Heart left ventricle (tissue), 16 donors: ENCODE measurements at regions not wholly inside any gene's neighbourhood (a gene's known extent, or its start where the extent isn't known, plus 50 kb on each side); places are given as distances from the start of the nearest gene placed in this dataset.
"Not testable (repeated sequence)": the region's sequence is repeated elsewhere in the genome, so short reads cannot be mapped to it uniquely, and the experiment has no call there.

Source experiments
- ATAC-seq, 4 donors: fragments of 200-7000 bp; cut with Tn5 transposase; one replicate each; pipeline ENCODE4 v1.9.1; 2020 to 2022; ENCODE audit warnings: moderate library complexity in 4 of 4, mild to moderate bottlenecking in 3 of 4, moderate number of reproducible peaks in 1 of 4
- DNase-seq, 5 donors: peaks; one replicate each; pipeline ENCODE4 v3.0.0-alpha.2; 2020
- H3K27ac ChIP-seq, 12 donors: fragments of 200-600 bp; sonication (generic) in 4 of 12; one replicate each; pipeline versions ENCODE4 v1.5.0 to v1.8.0; 2016 to 2022; ENCODE audit warnings: mild to moderate bottlenecking in 2 of 12
- H3K27me3 ChIP-seq, 9 donors: fragments of 200-600 bp; sonication (generic) in 2 of 9; one replicate each; pipeline versions ENCODE4 v1.5.1 to v1.8.0; 2016 to 2022; ENCODE audit warnings: mild to moderate bottlenecking in 3 of 9
- H3K36me3 ChIP-seq, 9 donors: fragments of 200-600 bp; sonication (generic) in 2 of 9; one replicate each; pipeline versions ENCODE4 v1.5.0 to v1.8.0; 2018 to 2022; ENCODE audit warnings: mild to moderate bottlenecking in 2 of 9
- H3K4me1 ChIP-seq, 12 donors: fragments of 200-600 bp; sonication (generic) in 4 of 12; one replicate each; pipeline versions ENCODE4 v1.5.0 to v1.8.0; 2016 to 2022; ENCODE audit warnings: mild to moderate bottlenecking in 3 of 12
- H3K4me3 ChIP-seq, 12 donors: fragments of 200-600 bp; sonication (generic) in 4 of 12; one replicate each; pipeline versions ENCODE4 v1.5.0 to v1.8.0; 2017 to 2022; ENCODE audit warnings: mild to moderate bottlenecking in 9 of 12, moderate library complexity in 4 of 12
- H3K9me3 ChIP-seq, 12 donors: fragments of 200-600 bp; sonication (generic) in 4 of 12; one replicate each; pipeline versions ENCODE4 v1.5.0 to v1.8.0; 2016 to 2022; ENCODE audit warnings: mild to moderate bottlenecking in 1 of 12
- POLR2A ChIP-seq, 2 donors: fragments of 450-650 bp; IDR thresholded peaks; one replicate each; pipeline ENCODE4 v1.6.1; 2017; ENCODE audit warnings: antibody characterized with exemption in 2 of 2, mild to moderate bottlenecking in 2 of 2, moderate library complexity in 2 of 2
- WGBS, 4 donors: extraction: QIAGEN DNeasy Blood & Tissue Kit in 2 of 4; methylation state at CpG; one replicate each; pipeline versions ENCODE4 v1.1.5 to v1.1.7; 2013 to 2018; 5-methylcytosine and 5-hydroxymethylcytosine counted together
- intact Hi-C, 10 donors: fragments of 100-400 bp; cut with DNase I; formaldehyde crosslinking; loops; one replicate each; pipeline versions ENCODE4 v1.11.1 to v1.14.2; 2022
- TF ChIP-seq, protein P1 (sequence below), 12 donors: fragments of 200-600 bp; sonication (generic) in 4 of 12; IDR thresholded peaks; one replicate each; pipeline versions ENCODE4 v1.5.0 to v1.8.0; 2018 to 2022; ENCODE audit warnings: antibody characterized with exemption in 12 of 12, mild to moderate bottlenecking in 5 of 12
- donor health status: ischemic (EF 13 %, LVEDD 7.1; RV severe dilation, severe dysfunction).
- donor health status: healthy with polysubstance abuse.
- donor health status: DM: no; HTN: yes; CAD: no.
- donor health status: DM: no; HTN: no; CAD: no.
- donor health status: ischemic (EF 25% LVEDD 6.9; RV normal size, moderate dysfunction).
- donor health status: ischemic (EF 25% LVEDD 5.7; RV mildly dilated, moderate dysfunction).
- donor health status: healthy.
- donor health status: DM: yes; HTN: yes; CAD: no.
- donor health status: ischemic (EF 35%, LVEDD 5.7; RV mildly dilated, moderate dysfunction).
- donor health status: nonischemic (EF 11% LVEDD 7.7; RV severe dilation, severe dysfunction).
- donor health status: DM: yes; HTN: yes; CAD: no.
- donor health status: PGD.
- donor health status: ischemic (EF 29% LVEDD 5.4; RV normal size, mild dysfunction).
- donor health status: nonischemic (EF 23%, LVEDD 6.1; RV moderate dilation, normal function).

DNA sequence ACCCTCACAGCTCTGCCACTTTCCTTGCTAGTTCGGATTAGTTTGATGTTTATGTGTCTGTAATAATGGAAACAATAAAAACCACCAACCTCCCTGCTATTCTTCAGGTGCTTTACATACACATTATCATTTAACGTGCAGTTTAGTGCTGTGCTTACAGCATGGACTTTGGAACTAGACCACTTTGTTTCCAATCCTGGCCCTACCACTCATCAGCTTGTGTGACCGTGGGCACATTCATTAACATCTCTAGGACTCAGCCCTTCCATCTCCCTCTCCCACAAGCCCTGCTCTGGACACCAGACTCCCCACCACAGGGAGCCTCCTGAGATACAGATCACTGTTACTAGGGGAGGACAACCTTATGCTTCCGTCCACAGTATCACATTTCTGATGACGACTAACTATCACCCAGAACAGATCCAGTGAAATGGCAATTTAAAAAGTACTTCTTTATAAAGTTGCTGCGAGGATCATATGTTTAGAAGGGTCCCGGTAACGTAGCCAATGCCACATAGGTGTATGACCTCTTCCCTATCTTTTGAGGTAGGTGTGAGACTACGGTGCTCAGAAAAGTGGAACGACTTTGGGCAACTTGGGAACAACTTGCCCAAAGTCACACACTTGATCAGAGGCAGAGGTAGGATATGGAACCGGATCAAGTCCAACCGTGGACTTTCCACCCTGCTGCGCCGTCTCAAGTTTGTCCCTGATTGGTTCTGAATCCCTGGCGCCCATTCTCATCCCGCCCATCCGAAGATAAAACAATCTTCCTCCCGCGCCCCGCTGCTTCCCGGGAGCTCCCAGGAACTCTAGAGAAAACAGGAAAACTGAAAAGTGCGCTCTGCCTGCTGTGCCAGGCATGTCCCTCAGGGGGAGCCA, 132.4 kb upstream of the NIPBL start:
- Histone ChIP-seq H3K36me3 (no peaks in the 10 kb centered on the region), H3K4me3 (peak overlapping the region; percentile 40 to 72 (median 59)), H3K27ac (peak overlapping the region in 3 of 12 donors; percentile 6 to 36 (median 26)), H3K4me1 (peaks cover 0 to 26% (median 9%) of the 10 kb centered on the region in 12 donors), H3K9me3 (no peaks in the 10 kb centered on the region), H3K27me3 (peaks cover 0 to 8% (median 0%) of the 10 kb centered on the region in 9 donors)
- intact Hi-C loops: loop anchor here in 7 of 10 donors (2.0 to 10.0 kb wide), 5 partner anchors 127 to 263 kb away; partner anchors contain the start of gene NIPBL (in 2 of the 7)
- TF ChIP-seq POLR2A (IDR thresholded peaks at IDR 0.05): no peak
- TF ChIP-seq, protein P1, sequence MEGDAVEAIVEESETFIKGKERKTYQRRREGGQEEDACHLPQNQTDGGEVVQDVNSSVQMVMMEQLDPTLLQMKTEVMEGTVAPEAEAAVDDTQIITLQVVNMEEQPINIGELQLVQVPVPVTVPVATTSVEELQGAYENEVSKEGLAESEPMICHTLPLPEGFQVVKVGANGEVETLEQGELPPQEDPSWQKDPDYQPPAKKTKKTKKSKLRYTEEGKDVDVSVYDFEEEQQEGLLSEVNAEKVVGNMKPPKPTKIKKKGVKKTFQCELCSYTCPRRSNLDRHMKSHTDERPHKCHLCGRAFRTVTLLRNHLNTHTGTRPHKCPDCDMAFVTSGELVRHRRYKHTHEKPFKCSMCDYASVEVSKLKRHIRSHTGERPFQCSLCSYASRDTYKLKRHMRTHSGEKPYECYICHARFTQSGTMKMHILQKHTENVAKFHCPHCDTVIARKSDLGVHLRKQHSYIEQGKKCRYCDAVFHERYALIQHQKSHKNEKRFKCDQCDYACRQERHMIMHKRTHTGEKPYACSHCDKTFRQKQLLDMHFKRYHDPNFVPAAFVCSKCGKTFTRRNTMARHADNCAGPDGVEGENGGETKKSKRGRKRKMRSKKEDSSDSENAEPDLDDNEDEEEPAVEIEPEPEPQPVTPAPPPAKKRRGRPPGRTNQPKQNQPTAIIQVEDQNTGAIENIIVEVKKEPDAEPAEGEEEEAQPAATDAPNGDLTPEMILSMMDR (IDR thresholded peaks at IDR 0.05): peak in 10 of 12 donors; percentile 48 to 70 (median 59)
- DNase-seq (peak in 3 of 5 donors; percentile 46 to 64 (median 59)), ATAC-seq (peak in 1 of 4 donors; percentile 18)
- WGBS, 4 donors: 13 to 15% (median 14%) methylated on average over 22 of the region's 22 CpGs

- H3K9me3 ChIP-seq: no peaks in the 10 kb centered on the region
- TF ChIP-seq, protein P1 (IDR thresholded peaks at IDR 0.05): peak in 4 of 12 donors; percentile 20 to 44 (median 30)
- no peak for TF ChIP-seq POLR2A (IDR thresholded peaks at IDR 0.05)
- intact Hi-C loops: loop anchor here in 7 of 10 donors (2.0 to 10.0 kb wide), 5 partner anchors 126 to 262 kb away; partner anchors contain the start of gene NIPBL (in 2 of the 7)
- no peaks in the 10 kb centered on the region for H3K36me3 ChIP-seq
- H3K4me3 ChIP-seq: peak overlapping the region; percentile 40 to 72 (median 59)
- ATAC-seq (peak; percentile 34 to 82 (median 78)), DNase-seq (peak in 3 of 5 donors; percentile 51 to 82 (median 64))
- H3K27ac ChIP-seq: peak overlapping the region in 3 of 12 donors; percentile 6 to 36 (median 26)
- H3K27me3 ChIP-seq: peaks cover 0 to 8% (median 0%) of the 10 kb centered on the region in 9 donors
- peaks cover 0 to 26% (median 9%) of the 10 kb centered on the region in 12 donors for H3K4me1 ChIP-seq
- 1 to 3% (median 3%) methylated on average over 27 to 50 of the region's 50 CpGs for WGBS, 4 donors
Measured at GRCh38 chr5:36744773-36745589, 131.6 kb upstream of the NIPBL start.

GRCh38 chr5:36747794-36748193, 128.8 kb upstream of the NIPBL start:
- ATAC-seq, H3K9me3 ChIP-seq, DNase-seq, H3K4me3 ChIP-seq, H3K27ac ChIP-seq, H3K27me3 ChIP-seq, H3K36me3 ChIP-seq: not testable (repeated sequence)
- WGBS, 4 donors: 94 to 99% (median 98%) methylated on average over 3 of the region's 4 CpGs
- intact Hi-C loops: loop anchor here in 2 of 10 donors (10.0 kb wide), 1 partner anchor 127 kb away; the partner anchor contains the start of gene NIPBL (in 2 of the 2)
- H3K4me1 ChIP-seq: peaks cover 0 to 19% (median 9%) of the 10 kb centered on the region in 12 donors

GRCh38 chr5:36751886-36752285, 124.7 kb upstream of the NIPBL start:
- H3K27me3 ChIP-seq: no peaks in the 10 kb centered on the region
- ATAC-seq: no peak
- no peaks in the 10 kb centered on the region for H3K36me3 ChIP-seq
- H3K27ac ChIP-seq: no peak overlapping the region
- H3K4me3 ChIP-seq: no peak overlapping the region
- no peaks in the 10 kb centered on the region for H3K4me1 ChIP-seq
- TF ChIP-seq, protein P1 (IDR thresholded peaks at IDR 0.05): no peak
- no peak for TF ChIP-seq POLR2A (IDR thresholded peaks at IDR 0.05)
- 90 to 100% (median 97%) methylated on average over 1 of the region's 1 CpG for WGBS, 4 donors
- intact Hi-C loops: no loop called here
- no peaks in the 10 kb centered on the region for H3K9me3 ChIP-seq
- DNase-seq: no peak
